ENCODE measurements at regions not wholly inside any gene's neighbourhood (a gene's known extent, or its start where the extent isn't known, plus 50 kb on each side); places are given as distances from the start of the nearest gene placed in this dataset.
"Not testable (repeated sequence)": the region's sequence is repeated elsewhere in the genome, so short reads cannot be mapped to it uniquely, and the experiment has no call there.

DNA sequence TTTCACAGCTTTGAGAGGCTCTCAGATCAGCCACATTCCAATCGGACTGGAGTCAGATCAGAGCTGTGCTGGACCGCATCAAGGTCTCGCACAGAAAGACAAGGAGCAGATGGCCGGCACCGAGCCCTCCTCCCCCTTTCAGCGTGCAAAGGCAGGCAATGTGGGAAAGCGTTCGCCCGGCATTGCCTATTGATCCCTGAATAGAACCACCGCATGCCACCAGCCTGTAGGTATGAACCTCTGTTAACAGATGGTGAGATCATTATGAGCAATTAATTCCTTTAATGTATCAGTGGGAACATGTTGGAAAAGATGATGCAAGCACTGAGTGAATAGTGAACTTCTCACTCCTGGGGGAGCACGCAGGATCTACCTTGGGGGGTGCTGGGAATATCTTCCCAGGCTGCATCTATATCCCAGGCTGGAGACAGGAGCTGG lies 117.5 kb upstream of the ID4 start:
- Histone ChIP-seq H3K36me3 (no peaks in the 10 kb centered on the region), H3K4me1 (no peaks in the 10 kb centered on the region), H3K9me3 (no peaks in the 10 kb centered on the region), H3K27ac (no peak overlapping the region), H3K9ac (ENCODE audit: low read depth in 2 of 2, low read length in 2 of 2) (no peak overlapping the region), H3K4me3 (no peak overlapping the region), H3K27me3 (no peaks in the 10 kb centered on the region)
- TF ChIP-seq, protein P1, sequence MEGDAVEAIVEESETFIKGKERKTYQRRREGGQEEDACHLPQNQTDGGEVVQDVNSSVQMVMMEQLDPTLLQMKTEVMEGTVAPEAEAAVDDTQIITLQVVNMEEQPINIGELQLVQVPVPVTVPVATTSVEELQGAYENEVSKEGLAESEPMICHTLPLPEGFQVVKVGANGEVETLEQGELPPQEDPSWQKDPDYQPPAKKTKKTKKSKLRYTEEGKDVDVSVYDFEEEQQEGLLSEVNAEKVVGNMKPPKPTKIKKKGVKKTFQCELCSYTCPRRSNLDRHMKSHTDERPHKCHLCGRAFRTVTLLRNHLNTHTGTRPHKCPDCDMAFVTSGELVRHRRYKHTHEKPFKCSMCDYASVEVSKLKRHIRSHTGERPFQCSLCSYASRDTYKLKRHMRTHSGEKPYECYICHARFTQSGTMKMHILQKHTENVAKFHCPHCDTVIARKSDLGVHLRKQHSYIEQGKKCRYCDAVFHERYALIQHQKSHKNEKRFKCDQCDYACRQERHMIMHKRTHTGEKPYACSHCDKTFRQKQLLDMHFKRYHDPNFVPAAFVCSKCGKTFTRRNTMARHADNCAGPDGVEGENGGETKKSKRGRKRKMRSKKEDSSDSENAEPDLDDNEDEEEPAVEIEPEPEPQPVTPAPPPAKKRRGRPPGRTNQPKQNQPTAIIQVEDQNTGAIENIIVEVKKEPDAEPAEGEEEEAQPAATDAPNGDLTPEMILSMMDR (IDR thresholded peaks at IDR 0.05), result no peak
- no peak for DNase-seq
- intact Hi-C loops (cut with DNase I), result no loop called here

DNA sequence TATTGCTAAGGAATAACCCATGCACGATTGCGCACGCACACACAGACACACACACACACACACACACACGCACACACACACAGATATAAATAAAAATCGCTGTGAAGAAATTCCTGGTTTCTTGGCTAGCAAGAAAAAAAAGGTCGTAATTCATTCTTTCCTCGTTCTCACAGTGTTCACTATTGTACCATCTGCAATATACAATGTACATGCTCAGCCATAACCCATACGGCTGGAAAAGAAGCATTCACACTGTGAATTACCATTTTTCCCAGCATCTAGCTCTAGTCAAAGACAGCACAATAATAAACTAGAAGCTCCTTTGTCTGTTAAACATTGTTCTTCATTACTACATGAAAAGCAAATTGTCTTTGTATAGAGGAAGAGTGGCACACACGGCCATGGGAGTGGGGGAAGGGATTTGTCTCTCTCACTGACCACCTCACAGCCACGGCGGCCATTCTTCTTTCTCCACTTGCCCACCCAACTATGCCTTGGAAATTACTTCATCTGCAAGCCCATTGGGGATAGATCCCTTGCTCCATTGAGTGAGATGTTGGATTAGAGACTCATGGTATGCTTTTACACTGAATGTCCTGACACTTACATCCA lies 115.3 kb upstream of the ID4 start:
- H3K27me3 ChIP-seq, result no peaks in the 10 kb centered on the region
- H3K4me3 ChIP-seq, result no peak overlapping the region
- H3K4me1 ChIP-seq, result no peaks in the 10 kb centered on the region
- no peaks in the 10 kb centered on the region for H3K9me3 ChIP-seq
- H3K36me3 ChIP-seq, result no peaks in the 10 kb centered on the region
- intact Hi-C loops (cut with DNase I), result no loop called here
- no peak overlapping the region for H3K27ac ChIP-seq
- TF ChIP-seq, protein P1 (IDR thresholded peaks at IDR 0.05), result no peak
- no peak for DNase-seq
- H3K9ac ChIP-seq (ENCODE audit: low read depth in 2 of 2, low read length in 2 of 2), result no peak overlapping the region

DNA sequence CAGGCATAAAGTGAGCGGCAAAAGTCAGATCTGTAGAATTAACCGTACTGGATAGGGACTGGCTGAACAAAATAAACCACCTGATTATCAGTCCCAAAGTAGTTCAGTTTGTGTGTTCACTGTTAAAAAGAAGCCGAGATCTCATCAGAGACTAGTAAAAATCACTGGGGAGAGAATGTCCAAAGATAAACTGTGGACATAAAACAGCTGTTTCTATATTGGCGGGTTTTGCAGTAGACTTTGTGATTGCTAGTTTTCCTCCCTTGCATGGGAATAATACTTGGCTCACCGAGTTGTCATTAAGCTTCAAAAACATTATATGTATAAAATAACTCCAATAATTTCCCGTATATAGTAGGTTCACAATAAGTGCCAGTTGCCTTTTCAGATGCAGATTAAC lies 114.2 kb upstream of the ID4 start:
- Histone ChIP-seq H3K27me3 (no peaks in the 10 kb centered on the region), H3K4me1 (no peaks in the 10 kb centered on the region)
- no peak for DNase-seq

DNA sequence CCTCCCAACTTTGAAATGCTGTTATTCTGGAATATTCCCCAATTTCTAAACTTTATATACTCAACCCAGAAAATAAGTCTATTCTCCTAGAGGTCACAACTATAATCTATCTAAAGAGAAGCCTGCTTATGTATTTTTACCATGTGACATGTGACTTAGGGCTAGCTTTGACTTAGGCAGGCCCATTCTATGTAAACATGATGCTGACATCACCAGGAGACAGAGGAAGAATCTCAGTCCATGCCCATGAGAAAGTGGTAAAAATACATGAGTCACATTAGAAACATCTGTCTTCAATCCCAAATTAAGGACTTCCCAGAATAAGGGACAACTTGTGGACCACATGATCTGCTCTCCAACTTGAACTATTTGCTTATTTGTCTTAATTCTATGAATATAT lies 113.6 kb upstream of the ID4 start:
- no peak for DNase-seq
- intact Hi-C loops (cut with DNase I), result no loop called here

More for the DNA sequence above, 114.2 kb upstream of the ID4 start:
- Histone ChIP-seq H3K9ac (ENCODE audit: low read depth in 2 of 2, low read length in 2 of 2) (no peak overlapping the region), H3K9me3 (no peaks in the 10 kb centered on the region), H3K27ac (no peak overlapping the region), H3K36me3 (no peaks in the 10 kb centered on the region), H3K4me3 (no peak overlapping the region)
- TF ChIP-seq, protein P1 (IDR thresholded peaks at IDR 0.05), result no peak
- intact Hi-C loops (cut with DNase I), result no loop called here

DNA sequence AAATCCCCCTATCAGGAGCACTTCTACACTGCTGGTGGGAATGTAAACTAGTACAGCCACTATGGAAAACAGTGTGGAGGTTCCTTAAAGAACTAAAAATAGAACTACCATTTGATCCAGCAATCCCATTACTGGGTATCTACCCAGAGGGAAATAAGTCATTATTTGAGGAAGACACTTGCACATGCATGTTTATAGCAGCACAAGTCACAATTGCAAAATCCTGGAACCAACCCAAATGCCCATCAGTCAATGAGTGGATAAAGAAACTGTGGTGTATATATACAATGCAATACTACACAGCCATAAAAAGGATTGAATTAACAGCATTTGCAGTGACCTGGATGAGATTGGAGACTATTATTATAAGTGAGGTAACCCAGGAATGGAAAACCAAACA lies 111.7 kb upstream of the ID4 start:
- H3K4me1 ChIP-seq; H3K27ac ChIP-seq; H3K4me3 ChIP-seq; intact Hi-C loops (cut with DNase I); H3K36me3 ChIP-seq; H3K9ac ChIP-seq (ENCODE audit: low read depth in 2 of 2, low read length in 2 of 2); H3K27me3 ChIP-seq; H3K9me3 ChIP-seq; DNase-seq: not testable (repeated sequence)

More for the DNA sequence above, 113.6 kb upstream of the ID4 start:
- H3K27me3 ChIP-seq, result no peaks in the 10 kb centered on the region
- TF ChIP-seq, protein P1 (IDR thresholded peaks at IDR 0.05), result no peak
- H3K4me3 ChIP-seq, result no peak overlapping the region
- H3K36me3 ChIP-seq, result no peaks in the 10 kb centered on the region
- H3K27ac ChIP-seq, result no peak overlapping the region
- H3K9ac ChIP-seq (ENCODE audit: low read depth in 2 of 2, low read length in 2 of 2), result no peak overlapping the region
- H3K4me1 ChIP-seq, result no peaks in the 10 kb centered on the region
- H3K9me3 ChIP-seq, result no peaks in the 10 kb centered on the region

DNA sequence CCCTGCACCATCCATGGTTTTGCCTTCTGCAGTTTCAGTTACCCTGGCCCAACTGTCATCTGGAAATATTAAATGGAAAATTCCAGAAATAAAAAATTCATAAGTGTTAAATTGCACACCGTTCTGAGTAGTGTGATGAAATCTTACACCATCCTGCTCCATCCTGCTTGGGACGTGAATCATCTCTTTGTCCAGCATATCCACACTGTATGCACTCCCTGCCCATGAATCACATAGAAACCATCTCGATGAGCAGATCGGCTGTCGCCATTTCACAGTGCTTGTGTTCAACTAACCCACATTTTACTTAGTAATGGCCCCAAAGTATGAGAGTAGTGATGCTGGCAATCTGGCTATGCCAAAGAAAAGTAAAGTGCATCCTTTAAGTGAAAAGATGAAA lies 105.9 kb upstream of the ID4 start:
- DNase-seq, result no peak
- intact Hi-C loops (cut with DNase I), result no loop called here
- H3K9me3 ChIP-seq, result no peaks in the 10 kb centered on the region
- no peak overlapping the region for H3K9ac ChIP-seq (ENCODE audit: low read depth in 2 of 2, low read length in 2 of 2)
- no peak overlapping the region for H3K4me3 ChIP-seq
- H3K36me3 ChIP-seq, result no peaks in the 10 kb centered on the region
- H3K27ac ChIP-seq, result no peak overlapping the region
- H3K27me3 ChIP-seq, result no peaks in the 10 kb centered on the region
- no peaks in the 10 kb centered on the region for H3K4me1 ChIP-seq
- TF ChIP-seq, protein P1 (IDR thresholded peaks at IDR 0.05), result no peak
